ENCODE measurements at regions not wholly inside any gene's neighbourhood (a gene's known extent, or its start where the extent isn't known, plus 50 kb on each side); places are given as distances from the start of the nearest gene placed in this dataset.

GRCh38 chrX:69077895-69078455 lies 87.3 kb downstream of the PJA1 start:
- TF ChIP-seq CTCF (conservative IDR thresholded peaks at IDR 0.05; ENCODE audit: low read length): no peak
- no peak for DNase-seq (ENCODE audit: low read depth)
- no peak overlapping the region for H3K4me3 ChIP-seq (ENCODE audit: low read length)

GRCh38 chrX:69076088-69076487 lies 89.2 kb downstream of the PJA1 start:
- TF ChIP-seq CTCF (conservative IDR thresholded peaks at IDR 0.05; ENCODE audit: low read length): no peak
- no peak for DNase-seq (ENCODE audit: low read depth)
- H3K4me3 ChIP-seq (ENCODE audit: low read length): no peak overlapping the region

GRCh38 chrX:69074726-69075125 lies 90.5 kb downstream of the PJA1 start:
- DNase-seq (ENCODE audit: low read depth): no peak
- H3K4me3 ChIP-seq (ENCODE audit: low read length): no peak overlapping the region
- no peak for TF ChIP-seq CTCF (conservative IDR thresholded peaks at IDR 0.05; ENCODE audit: low read length)

- DNase-seq (ENCODE audit: low read depth): no peak
Observed at GRCh38 chrX:69073721-69074120, 91.5 kb downstream of the PJA1 start.

GRCh38 chrX:69073241-69073640 lies 92.0 kb downstream of the PJA1 start:
- TF ChIP-seq CTCF (conservative IDR thresholded peaks at IDR 0.05; ENCODE audit: low read length): no peak
- no peak for DNase-seq (ENCODE audit: low read depth)
- no peak overlapping the region for H3K4me3 ChIP-seq (ENCODE audit: low read length)

More at GRCh38 chrX:69073721-69074120, 91.5 kb downstream of the PJA1 start:
- H3K4me3 ChIP-seq (ENCODE audit: low read length): no peak overlapping the region
- TF ChIP-seq CTCF (conservative IDR thresholded peaks at IDR 0.05; ENCODE audit: low read length): no peak

- no peak for DNase-seq (ENCODE audit: low read depth)
- no peak overlapping the region for H3K4me3 ChIP-seq (ENCODE audit: low read length)
- no peak for TF ChIP-seq CTCF (conservative IDR thresholded peaks at IDR 0.05; ENCODE audit: low read length)
Observed at GRCh38 chrX:69072486-69073006, 92.7 kb downstream of the PJA1 start.

- DNase-seq (ENCODE audit: low read depth): no peak
- TF ChIP-seq CTCF (conservative IDR thresholded peaks at IDR 0.05; ENCODE audit: low read length): no peak
- H3K4me3 ChIP-seq (ENCODE audit: low read length): no peak overlapping the region
Observed at GRCh38 chrX:69070949-69071650, 94.2 kb downstream of the PJA1 start.
